EL (cell line): ENCODE measurements at regions not wholly inside any gene's neighbourhood (a gene's known extent, or its start where the extent isn't known, plus 50 kb on each side); places are given as distances from the start of the nearest gene placed in this dataset.

Experiments
- DNase-seq: peaks from one replicate; pipeline ENCODE4 v3.0.0-alpha.2; 2016

DNA sequence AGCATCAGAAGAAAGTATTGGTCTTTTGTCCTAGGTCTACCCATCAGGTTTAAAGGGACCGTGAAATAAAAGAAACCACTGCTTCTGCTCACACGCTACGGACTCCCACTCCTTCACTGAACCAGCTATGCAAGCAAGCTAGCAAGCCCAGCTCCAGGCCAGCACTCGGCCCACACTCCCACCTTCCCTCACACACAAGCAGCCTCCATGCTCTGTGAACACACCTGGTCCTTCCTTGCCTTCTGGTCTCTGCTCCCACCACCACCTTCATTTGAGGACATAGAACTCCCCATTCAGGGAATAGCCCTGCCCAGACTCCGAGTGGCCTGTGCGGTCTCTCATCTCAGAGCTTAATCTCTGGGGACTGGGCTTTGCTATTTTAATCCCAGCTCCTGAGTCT is 436.4 kb upstream of the CDH4 start:
- DNase-seq, result no peak

DNA sequence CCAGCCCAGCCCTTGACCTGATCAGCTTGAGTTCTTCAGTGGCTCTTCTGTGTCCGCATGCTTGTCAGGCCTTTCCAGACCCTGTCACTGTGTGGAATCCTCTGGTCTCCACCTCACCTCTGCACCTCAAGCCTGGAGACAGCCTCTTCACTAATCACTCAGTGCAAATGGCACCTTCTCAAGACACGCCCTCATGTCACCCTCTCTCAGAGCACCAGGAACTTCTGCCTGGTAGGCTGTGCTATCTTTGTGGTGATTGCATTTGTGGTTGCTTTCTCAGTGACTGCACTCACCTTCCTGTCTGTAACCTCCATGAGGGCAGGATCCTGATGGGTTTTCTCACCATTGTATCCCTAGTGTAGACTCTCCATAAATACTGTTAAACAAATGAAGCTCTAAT is 435.2 kb upstream of the CDH4 start:
- DNase-seq, result no peak

DNA sequence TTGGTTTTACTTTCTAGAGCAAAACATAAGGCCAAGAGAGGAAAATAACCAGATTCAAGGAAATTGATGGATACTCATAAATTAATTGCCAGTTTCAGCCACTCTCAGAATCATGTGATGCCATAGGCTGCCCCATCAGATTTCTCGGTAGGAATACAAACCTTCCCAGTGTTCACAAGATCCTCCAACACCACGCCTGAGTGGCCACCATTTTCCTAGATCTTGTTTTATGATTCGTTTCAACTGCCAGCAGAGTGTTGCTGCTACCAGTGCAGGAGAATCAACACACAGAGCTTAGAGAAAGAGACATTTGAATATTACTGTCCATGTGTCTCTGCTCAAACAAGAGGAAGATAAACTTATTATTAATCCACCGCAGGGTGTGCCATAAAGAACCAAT is 434.2 kb upstream of the CDH4 start:
- DNase-seq, result no peak

DNA sequence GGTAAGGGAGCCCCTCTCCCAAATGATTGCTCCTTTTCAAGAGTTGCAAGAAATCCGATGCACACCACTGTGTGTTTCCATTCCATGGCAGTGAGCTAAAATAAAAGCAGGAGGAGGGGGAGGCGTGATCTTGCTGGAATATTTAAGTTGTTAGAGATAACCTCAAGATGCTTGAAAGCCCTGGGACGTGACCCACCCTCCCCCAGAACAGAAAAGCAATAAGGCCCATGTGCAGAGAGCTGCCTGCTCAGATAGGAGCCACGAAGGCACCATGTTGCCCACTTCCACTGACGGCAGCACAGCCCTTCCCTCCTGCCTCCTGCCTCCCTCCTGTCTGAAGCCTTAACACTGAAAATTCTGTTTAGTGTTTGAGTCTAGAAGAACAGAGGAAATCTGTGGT is 432.6 kb upstream of the CDH4 start:
- no peak for DNase-seq

DNA sequence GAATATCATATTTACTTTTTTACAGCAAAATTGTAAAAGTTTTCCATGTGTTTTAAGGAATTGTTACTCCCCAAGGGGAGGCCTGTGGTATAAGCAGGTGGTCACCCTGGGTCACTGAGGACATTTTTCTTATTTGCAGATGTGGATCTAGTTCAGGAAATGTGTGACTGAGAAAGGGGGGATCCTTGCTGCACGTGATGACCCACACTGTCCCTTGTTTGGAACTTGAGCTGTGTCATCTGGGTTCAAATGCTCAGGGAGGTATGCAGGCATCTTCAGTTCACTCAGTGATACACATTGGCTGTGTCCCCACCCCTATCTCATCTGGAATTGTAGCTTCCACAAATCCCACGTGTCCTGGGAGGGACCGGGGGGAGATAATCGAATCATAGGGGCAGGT is 431.9 kb upstream of the CDH4 start:
- DNase-seq, result no peak

DNA sequence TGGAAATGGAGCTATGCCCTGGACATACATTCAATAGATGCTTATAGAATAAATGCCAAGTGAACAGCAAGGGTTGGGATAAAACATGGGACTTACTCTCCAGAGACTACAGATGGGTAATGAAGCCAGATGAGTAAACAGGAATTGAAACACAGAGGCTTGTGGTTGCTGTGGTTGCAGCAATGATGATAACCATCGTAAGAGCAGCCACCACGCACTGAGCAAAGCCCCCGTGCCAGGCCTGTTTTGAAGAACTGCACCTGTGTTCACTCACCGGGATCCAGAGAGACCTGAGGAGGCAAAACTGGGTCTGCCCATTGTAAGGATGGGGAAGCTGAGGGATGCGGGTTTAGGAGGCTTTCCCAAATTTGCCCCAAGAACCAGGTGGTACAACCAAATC is 431.1 kb upstream of the CDH4 start:
- DNase-seq, result no peak

DNA sequence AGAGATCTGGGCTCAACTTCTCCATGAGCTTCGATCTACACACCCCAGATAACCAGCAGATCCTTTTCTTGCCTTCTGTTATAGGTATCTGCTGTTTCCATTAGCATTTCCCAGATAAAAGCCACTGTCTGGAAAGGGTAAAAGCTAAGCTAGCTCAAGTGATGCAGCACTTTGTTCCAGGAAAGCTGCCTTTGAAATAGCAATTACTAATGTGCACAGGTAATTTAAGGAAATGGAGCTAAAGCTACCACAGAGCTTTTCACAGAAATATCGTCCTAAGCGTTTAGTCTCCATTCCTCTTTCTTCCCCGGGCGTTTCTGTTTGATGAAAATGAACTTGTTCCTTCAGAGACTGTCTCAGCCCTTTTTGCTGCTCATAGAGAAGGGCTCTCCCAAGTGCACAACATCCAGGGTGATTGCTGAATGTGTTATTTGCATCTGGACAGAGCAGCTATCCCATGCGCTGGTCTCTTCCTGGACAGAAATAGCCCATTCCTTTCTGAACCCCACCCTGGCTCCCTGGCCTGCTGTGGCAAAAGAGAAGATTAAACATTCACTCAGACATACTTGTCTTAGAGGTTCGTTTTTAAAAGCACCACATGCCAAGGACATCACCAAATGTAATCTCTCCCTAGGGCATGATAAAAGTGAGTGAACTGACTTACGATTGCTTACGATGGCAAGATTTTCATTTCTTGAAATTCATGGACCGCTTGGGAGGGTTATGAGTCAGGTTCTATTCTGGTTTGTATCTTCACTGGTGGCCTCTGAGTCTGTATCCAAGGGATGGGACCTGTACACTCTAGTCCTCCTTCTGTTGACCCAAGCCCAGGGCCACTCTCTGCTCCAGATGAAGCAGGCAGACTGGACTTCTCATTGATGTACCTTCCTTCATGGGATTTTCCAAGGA is 429.1 kb upstream of the CDH4 start:
- no peak for DNase-seq

DNA sequence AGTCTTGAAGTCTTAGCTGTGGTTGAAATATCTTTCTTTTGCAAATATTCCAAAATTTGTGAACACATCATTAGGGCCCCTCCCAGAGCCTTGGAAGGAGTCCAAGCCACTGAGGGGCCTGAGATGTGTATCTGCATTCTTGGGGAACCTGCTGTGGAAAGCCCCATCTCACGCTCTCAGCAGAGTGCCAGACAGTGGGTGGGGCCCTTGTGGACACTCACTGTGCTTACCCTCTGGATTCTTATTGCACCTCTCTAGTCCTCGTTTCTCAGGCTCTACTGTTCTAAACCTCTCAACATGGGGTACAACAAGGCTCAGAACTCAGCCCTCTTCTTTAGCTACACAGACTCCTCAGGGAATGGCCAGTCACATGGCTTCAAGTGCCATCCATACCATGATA is 416.2 kb upstream of the CDH4 start:
- no peak for DNase-seq

DNA sequence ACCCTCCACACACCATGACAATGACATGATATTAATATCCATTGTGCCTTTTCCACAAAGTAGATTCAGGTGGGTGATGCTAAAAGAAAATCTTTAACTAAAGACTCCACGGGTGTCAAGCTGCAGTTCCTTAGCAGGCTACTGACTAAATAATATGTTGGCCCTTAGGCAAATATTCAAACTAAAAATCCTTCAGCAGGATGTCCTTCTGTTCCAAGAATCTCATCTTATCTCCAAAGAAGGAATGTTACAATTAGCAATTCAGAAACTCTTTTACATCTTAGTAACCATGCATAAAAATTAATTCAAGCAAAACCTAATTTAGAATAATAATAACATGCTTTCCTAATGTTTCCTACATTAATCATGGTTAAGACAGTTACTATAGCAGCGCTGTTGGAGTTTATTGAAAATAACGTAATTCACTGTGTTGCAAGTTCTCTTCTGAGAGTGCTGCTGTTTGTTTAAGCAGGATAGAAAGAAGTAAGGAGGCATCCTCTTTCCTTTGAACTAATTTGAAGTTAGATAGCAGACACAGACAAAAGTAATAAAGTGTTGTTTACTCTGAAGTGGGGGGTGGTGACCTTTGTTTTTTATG is 414.8 kb upstream of the CDH4 start:
- DNase-seq, result no peak

DNA sequence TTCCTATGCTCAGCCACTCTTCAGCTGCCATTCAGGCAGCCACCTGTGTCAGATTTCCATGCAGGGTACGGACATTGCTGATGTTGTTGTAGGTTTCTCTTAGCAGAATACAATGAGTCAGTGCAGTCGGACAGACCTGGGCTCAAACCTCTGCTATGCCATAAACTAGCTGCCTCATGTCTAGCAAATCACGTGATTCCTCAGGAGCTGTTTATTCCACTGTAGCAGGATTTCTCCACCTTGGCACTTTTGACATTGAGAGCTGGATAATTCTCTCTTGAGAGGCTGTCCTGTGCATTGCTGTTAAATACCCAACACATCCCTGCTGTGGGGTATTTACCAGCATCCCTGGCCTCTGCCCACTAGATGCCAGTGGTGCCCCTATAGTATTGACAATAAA is 413.8 kb upstream of the CDH4 start:
- DNase-seq, result no peak

DNA sequence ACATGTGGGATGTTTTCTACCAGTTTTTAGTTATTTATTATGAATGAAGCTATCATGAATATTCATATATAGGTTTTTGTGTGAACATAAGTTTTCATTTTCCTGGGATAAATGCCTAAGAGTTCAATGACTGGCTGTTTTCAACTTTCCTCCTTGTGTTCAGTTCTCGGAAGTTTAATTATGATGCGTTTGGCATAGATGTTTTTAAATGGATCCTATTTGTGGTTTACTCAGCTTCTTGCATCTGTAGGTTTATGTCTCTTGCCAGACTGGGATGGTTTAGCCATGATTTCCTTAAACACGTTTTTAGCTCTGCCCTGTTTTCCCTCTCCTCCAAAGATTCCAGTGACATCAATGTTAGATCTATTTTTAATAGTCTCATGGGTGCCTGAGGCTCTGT is 411.1 kb upstream of the CDH4 start:
- DNase-seq, result no peak

DNA sequence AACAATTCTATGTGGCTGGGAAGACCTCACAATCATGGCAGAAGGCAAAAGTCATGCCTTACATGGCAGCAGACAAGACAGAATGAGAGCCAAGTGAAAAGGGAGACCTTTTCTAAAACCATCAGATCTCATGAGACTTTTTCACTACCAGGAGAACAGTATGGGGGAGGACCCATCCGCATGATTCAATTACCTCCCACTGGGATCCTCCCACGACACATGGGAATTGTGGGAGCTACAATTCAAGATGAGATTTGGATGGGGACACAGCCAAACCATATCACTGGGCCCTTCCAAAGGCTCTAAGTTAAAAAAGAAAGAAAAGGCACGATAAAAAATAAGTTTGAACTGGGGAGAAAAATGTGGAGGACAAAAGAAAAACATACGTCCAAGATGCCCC is 406.9 kb upstream of the CDH4 start:
- no peak for DNase-seq

DNA sequence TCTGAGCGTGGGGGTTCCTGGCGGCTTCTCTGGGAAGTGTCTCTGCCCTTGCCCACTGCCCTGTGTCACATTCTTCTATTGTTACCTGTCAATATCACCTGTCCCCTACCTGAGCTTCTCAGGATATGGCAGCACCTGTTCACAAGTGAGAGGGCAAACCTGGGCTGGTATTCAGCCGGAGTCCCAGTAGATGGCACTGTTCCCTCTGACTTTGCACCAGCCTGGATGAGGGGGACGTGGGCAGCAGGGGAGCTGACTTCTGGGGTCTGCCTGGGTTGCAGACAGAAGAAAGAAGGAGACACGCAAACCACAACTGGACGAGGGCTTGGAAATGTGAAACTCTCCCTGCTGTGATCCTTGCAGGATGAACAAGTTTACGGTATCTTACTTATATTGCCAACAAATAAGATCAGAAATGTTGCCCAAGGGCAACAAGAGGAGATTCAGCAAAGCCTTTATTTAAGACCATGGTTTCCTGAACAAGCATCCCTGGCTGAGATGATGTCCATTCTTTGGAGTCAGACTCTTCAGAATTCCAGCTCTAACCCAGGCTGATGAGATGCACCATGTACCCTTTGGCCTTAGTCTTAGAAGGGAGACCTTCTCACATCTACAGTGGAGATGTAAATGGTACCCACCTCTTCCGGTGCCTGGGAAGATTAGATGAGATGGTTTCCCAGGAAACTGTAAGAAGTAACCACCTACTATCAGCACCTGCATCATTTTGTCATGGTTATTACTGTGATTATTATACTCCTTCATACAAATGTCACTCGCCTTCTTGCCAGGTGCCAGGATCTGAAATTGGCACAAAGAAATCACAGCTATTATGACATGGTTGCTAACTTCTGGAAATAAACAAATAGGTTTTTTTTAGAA is 400.0 kb upstream of the CDH4 start:
- DNase-seq, result no peak

DNA sequence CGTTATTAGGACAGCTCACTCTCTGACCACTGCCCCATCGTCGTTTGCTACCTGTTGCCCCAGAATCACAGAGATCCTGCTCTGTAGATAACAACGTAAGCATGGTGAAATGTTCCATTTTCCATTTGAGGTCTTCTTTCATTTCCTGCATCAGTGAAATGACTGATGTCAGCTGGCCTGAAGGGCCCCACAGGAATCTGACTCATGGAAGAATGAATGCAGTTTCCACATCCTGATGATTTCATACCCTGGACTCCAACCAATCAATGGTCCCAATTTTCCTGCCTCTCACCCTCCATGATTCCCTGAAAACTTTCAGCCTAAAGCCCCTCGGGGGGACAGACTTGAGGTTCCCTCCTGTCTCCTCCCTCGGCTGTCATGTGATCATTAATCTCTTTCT is 394.4 kb upstream of the CDH4 start:
- peak; percentile 45 for DNase-seq

DNA sequence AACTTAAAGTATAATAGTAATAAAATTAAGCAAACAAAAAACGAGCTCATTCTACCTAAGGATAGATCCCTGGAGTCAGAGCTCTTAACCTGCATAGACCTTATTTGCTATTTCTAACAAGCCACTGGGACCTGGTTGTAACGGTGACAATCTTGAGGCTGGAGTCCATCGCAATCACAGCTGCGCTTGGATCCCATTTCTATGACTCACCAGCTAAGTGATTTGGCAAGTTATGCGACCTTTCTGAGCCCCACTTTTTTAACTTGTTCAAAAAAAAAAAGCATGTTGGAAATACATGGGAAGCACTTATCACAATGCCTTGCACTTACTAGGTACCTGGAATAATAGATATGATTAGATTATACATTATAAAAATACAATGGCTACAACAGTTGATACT is 389.5 kb upstream of the CDH4 start:
- no peak for DNase-seq

DNA sequence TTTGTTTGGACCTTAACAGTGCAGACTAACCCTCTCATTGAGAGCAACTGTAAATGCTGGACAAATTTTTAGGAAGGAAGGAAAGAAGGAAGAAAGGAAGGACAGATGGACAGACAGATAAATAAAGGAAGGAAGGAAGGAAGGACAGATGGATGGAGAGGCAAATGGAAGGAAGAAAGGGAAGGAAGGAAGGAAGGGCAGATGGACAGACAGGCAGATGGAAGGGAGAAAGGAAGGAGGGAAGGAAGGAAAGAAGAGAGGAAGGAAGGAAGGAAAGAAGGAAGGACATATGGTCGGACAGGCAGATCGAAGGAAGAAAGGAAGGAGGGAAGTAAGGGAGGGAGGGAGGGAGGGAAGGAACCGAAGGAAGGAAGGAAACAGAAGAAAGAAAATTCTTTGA is 388.5 kb upstream of the CDH4 start:
- DNase-seq, result no peak

DNA sequence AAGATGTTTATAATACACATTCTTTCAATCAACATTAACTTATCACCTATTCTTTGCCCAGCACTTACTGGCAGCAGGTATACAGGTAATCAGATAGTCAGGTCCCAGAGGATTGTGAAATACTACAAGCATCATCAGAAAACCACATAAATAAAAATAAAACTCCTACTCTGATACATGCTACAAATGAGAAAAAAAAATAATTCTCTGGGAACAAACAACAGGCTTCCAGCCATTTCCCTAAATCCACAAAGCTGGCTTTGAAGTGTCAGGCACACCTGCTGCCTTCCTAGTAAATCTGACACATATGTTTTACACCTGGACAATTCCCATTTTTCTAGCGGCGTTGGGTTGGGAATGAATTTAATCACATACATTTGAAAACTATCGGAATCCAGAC is 384.5 kb upstream of the CDH4 start:
- DNase-seq, result no peak

DNA sequence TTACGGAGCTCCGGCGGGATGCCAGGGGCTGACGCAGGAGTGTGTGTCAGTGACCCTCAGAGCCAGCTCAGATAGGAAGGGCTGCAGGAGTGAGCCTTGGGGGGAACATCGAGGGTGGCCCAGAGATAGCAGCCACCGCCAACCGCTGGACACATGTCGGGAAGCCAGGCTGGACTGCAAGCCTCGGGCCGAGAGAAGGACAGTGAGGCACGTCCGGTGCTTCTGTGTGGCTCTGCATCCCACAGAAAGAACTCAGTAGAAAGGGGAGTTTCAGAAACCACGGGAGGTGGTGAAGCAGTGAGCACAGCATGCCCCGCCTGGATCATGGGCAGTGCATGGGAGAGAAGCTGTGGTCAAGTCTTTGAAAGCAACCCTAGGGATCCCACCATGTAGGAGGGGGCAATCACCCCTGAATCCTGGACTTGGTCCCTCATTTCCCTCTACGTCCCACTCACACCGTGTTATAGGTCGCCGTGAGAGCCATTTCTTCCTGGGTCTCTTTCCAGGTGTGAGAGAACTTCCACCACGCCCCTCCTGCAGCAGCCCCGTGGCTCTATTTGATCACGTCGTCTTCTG is 383.7 kb upstream of the CDH4 start:
- DNase-seq, result no peak

DNA sequence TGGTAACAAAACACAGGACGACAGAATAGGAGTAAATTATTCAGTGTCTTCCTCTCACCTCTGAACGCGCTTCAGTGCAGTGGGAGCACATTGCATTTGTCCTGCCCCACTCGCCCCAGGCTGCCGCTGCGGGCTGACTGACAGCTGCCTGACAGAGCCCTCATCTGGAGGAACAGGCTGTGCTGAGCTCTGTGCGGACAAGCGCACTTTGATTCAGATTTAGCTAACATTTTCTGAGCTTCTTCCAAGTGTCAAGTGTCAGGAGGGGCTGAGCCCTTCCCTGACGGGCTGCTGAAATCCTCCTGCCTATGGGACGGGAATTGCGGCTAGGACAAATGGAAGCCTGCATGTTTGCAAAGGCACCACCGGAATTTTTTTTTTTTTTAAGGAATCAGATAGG is 383.0 kb upstream of the CDH4 start:
- DNase-seq, result no peak

DNA sequence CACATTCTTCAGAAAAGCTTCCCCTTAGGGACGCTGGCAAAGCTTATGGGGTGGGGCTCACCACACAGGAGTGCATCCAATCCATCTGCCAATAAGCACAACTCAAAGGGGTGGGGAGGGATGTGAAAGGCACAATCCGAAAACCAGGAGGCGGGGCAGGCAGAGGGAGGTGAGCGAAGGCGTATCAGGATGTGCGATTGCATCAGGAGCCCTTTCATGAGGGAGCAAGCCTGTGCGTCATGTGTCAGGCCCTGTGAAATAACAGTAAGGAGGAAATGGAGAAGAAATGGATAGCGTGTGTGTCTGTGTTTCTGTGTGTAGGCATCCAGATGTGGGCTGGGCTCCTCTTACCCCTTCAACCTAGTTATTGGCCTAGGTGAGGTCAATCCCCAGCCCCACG is 382.4 kb upstream of the CDH4 start:
- no peak for DNase-seq

DNA sequence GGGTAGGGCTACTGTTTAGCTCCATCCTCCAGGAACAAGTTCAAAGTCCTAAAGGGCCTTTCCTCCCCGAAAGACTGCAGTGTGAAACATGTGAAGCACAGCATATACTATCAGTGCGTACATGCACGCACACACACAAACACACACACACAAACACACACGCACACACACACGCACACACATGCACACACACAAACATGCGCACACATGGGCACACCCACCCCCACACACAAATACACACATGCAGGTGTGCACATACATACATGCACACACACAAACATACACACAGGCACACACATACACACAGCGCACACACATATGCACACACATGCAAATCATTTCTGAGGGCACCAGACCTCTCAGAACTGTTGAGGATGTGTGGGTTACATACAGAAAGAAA is 382.0 kb upstream of the CDH4 start:
- DNase-seq, result no peak

DNA sequence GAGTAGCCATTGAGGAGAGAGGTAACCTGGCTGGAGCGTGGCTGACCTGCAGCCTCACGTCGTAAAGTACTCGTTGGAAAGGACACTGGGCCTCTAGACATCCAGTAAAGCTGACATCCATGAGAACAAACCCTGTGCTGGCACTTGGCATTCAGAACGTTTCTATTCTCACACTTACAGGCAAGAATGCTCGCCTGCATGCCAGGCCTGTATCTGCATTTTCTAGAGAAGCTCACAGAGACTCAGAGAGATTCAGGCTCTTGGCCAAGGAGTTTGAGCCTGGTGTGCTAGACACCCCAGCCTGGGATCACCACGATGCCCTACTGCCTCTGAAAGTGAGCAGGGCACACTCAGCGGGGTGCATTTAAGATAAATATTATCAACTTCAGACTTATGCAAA is 379.8 kb upstream of the CDH4 start:
- no peak for DNase-seq

DNA sequence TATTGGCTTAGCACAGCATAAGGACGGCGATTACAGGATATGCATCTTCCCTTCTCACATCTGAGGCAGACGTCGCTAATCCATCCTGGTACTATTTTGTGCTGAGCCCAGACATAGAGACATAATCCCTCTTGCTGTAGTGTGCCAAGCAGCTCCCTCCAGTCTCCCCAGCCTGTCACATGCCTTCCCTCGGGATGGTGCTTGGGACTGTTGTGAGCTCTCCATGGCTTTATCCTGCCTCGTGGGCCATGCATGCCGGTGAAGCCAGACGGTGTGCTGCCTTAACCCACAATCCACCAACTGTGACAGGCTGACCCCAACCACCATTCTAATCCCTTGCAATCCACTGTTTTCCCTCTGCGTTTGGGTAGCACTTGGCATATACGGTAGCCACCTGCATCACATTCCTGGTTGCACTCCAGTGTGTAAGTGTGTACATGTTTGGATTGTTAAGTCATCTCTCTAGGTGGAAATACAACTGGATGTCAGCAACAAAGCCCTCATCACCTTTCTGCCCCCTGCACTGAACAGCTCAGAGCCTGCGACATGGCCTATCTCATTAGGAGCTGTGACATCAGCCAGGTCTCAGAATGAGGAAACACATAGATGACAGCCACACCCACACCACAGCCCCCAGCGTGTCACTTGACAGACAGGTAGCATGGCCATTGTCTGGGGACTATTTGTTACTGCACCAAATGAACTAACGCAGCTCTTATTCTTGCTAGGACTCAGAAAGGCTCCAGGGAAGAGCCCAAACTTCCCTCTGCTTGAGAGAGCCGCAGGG is 374.8 kb upstream of the CDH4 start:
- DNase-seq, result no peak
